ENCODE measurements at regions not wholly inside any gene's neighbourhood (a gene's known extent, or its start where the extent isn't known, plus 50 kb on each side); places are given as distances from the start of the nearest gene placed in this dataset.
A peak's percentile ranks its signal among the peaks of the same experiment; 100 is the strongest.

DNA sequence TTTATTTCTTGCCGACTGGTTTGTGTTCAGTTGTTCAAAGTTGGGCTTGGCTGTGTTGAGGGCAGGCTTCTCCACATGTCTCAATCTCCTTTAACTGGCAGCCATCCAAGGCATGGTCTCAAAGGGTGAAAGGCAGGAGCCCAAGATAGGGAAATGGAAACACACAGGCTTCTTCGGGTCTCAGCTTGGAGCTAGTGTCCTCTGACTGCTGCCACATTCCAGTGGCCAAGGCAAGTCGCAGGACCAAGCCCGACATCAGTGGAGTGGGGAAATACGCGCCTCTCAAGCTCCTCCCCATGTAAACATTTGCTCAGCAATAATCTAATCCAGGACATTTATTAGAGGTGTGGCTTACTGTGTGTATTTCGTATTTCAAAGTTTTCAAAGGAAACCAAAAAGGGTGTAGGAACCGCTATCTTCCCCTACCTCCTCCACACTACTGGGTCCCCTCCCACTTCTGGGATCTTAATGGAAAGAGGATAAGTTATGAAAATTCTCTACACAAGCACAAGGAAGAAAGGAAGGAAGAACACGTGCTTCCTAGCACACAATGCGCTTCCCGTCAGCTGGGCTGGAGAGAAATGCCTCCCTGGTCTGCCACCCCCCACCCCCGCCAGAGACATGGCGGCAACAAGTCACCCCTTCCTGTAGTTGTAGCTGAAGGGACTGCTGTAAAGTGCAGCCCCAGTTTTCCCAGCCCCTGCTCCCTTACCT is 181.7 kb downstream of the FAM43A start:
- peak overlapping the region in 1 of 2 donors; percentile 65 for H3K27ac ChIP-seq
- peaks cover 10 to 15% of the 10 kb centered on the region in 2 donors for H3K4me1 ChIP-seq
- TF ChIP-seq, protein P1, sequence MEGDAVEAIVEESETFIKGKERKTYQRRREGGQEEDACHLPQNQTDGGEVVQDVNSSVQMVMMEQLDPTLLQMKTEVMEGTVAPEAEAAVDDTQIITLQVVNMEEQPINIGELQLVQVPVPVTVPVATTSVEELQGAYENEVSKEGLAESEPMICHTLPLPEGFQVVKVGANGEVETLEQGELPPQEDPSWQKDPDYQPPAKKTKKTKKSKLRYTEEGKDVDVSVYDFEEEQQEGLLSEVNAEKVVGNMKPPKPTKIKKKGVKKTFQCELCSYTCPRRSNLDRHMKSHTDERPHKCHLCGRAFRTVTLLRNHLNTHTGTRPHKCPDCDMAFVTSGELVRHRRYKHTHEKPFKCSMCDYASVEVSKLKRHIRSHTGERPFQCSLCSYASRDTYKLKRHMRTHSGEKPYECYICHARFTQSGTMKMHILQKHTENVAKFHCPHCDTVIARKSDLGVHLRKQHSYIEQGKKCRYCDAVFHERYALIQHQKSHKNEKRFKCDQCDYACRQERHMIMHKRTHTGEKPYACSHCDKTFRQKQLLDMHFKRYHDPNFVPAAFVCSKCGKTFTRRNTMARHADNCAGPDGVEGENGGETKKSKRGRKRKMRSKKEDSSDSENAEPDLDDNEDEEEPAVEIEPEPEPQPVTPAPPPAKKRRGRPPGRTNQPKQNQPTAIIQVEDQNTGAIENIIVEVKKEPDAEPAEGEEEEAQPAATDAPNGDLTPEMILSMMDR (IDR thresholded peaks at IDR 0.05): no peak
- TF ChIP-seq POLR2AphosphoS5 (IDR thresholded peaks at IDR 0.05) (no peak), POLR2A (IDR thresholded peaks at IDR 0.05) (no peak)
- H3K9me3 ChIP-seq: peaks cover 0 to 5% of the 10 kb centered on the region in 2 donors
- DNase-seq (ENCODE audit: low spot score in 2 of 2): no peak
- peak overlapping the region in 1 of 3 donors; percentile 32 for H3K4me3 ChIP-seq
- H3K27me3 ChIP-seq: no peaks in the 10 kb centered on the region
- H3K36me3 ChIP-seq: no peaks in the 10 kb centered on the region
- intact Hi-C loops (cut with DNase I; ENCODE audit: low total_unique reads): no loop called here

GRCh38 chr3:194868831-194869230 is 183.1 kb downstream of the FAM43A start:
- Histone ChIP-seq H3K9me3 (peaks cover 0 to 5% of the 10 kb centered on the region in 2 donors), H3K36me3 (no peaks in the 10 kb centered on the region), H3K4me1 (peaks cover 10 to 15% of the 10 kb centered on the region in 2 donors), H3K27me3 (no peaks in the 10 kb centered on the region), H3K4me3 (no peak overlapping the region), H3K27ac (no peak overlapping the region)
- TF ChIP-seq POLR2A (IDR thresholded peaks at IDR 0.05) (no peak), POLR2AphosphoS5 (IDR thresholded peaks at IDR 0.05) (no peak)
- TF ChIP-seq, protein P1 (IDR thresholded peaks at IDR 0.05): no peak
- intact Hi-C loops (cut with DNase I; ENCODE audit: low total_unique reads): no loop called here
- no peak for DNase-seq (ENCODE audit: low spot score in 2 of 2)

GRCh38 chr3:194869482-194870169 is 183.9 kb downstream of the FAM43A start:
- DNase-seq (ENCODE audit: low spot score in 2 of 2): no peak
- intact Hi-C loops (cut with DNase I; ENCODE audit: low total_unique reads): no loop called here
- H3K4me1 ChIP-seq: peaks cover 10 to 15% of the 10 kb centered on the region in 2 donors
- TF ChIP-seq, protein P1 (IDR thresholded peaks at IDR 0.05): no peak
- TF ChIP-seq POLR2AphosphoS5 (IDR thresholded peaks at IDR 0.05) (no peak), POLR2A (IDR thresholded peaks at IDR 0.05) (no peak)
- H3K4me3 ChIP-seq: no peak overlapping the region
- no peaks in the 10 kb centered on the region for H3K36me3 ChIP-seq
- no peak overlapping the region for H3K27ac ChIP-seq
- H3K9me3 ChIP-seq: peaks cover 0 to 5% of the 10 kb centered on the region in 2 donors
- H3K27me3 ChIP-seq: no peaks in the 10 kb centered on the region

GRCh38 chr3:194870394-194871110 is 184.9 kb downstream of the FAM43A start:
- no peak overlapping the region for H3K4me3 ChIP-seq
- H3K27ac ChIP-seq: peak overlapping the region in 1 of 2 donors; percentile 67
- peak in 1 of 2 donors; percentile 38 for DNase-seq (ENCODE audit: low spot score in 2 of 2)
- no peaks in the 10 kb centered on the region for H3K27me3 ChIP-seq
- peaks cover 0 to 5% of the 10 kb centered on the region in 2 donors for H3K9me3 ChIP-seq
- TF ChIP-seq, protein P1 (IDR thresholded peaks at IDR 0.05): no peak
- TF ChIP-seq POLR2A (IDR thresholded peaks at IDR 0.05) (no peak), POLR2AphosphoS5 (IDR thresholded peaks at IDR 0.05) (no peak)
- intact Hi-C loops (cut with DNase I; ENCODE audit: low total_unique reads): no loop called here
- H3K4me1 ChIP-seq: peaks cover 10 to 15% of the 10 kb centered on the region in 2 donors
- no peaks in the 10 kb centered on the region for H3K36me3 ChIP-seq
